GM21528 (cell line): ENCODE measurements at regions not wholly inside any gene's neighbourhood (a gene's known extent, or its start where the extent isn't known, plus 50 kb on each side); places are given as distances from the start of the nearest gene placed in this dataset.

ENCODE experiments used
- ATAC-seq: cut with Tn5 transposase; IDR thresholded peaks from one replicate; pipeline ENCODE4 v1.9.1; 2021; ENCODE audit warnings: mild to moderate bottlenecking, moderate library complexity; ENCODE audit not compliant: unreplicated experiment, low FRiP score

DNA sequence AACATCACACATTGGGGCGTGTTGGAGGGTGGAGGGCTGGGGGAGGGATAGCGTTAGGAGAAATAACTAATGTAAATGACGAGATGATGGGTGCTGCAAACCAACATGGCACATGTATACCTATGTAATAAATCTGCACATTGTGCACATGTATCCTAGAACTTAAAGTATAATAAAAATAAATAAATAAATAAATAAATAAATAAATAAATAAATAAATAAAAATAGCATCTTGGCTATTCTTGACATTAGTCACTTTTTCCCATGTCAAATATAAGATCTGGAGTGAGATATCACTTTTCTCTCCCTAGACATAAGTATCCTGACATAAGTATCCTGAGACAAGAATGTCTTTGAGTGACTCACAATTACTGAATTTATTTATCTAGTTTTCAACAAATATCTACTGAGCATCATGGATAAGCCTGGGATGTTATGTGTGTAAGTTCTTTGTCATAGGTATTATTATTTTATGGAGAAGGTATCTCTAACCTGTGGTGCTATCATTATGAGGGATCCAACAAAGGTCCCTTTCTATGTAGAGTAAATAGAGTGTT is 691.3 kb downstream of the SORCS1 start:
- ATAC-seq: no peak

DNA sequence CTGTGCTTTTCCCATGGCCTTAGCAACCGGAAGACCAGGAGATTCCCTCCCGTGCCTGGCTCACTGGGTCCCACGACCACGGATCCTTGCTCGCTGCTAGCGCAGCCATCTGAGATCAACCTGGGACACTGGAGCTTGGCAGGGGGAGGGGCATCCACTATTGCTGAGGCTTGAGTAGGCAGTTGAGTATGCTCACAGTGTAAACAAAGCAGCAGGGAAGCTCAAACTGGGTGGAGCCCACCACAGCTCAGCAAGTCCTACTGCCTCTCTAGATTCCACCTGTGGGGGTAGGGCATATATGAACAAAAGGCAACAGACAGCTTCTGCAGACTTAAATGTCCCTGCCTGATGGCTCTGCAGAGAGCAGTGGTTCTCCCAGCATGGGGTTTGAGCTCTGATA is 697.0 kb downstream of the SORCS1 start:
- no peak for ATAC-seq

DNA sequence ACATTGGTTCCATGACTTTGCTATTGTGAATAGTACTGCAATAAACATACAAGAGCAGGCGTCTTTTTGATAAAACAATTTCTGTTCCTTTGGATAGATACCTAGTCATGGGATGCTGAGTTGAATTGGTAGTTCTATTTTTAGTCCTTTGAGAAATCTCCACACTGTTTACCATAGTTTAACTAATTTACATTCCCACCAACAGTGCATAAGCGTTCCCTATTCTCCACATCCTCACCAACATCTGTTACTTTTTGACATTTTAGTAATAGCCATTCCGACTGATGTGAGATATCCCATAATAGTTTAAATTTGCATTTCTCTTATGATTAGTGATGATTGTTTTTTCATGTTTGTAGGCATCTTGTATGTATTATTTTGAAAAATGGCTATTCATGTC is 707.0 kb downstream of the SORCS1 start:
- no peak for ATAC-seq

DNA sequence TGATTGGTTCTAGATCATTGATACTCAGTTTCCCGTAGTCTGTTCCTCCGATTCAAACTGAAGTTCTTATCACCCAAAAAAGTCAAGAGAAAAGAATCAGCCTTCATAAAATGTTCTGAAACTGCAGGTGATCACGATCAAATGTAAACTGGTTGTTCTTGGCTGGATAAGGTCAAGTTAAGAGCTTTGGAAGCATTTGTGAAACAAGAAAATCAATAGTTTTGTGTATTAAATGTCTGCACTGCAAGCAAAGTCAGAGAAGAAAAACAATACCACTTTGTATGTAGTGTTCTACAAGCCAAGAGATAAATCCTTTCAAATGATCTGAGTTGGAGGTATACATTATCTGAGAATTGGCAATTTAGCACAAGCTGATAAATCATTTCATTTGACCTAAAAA is 710.3 kb downstream of the SORCS1 start:
- no peak for ATAC-seq

DNA sequence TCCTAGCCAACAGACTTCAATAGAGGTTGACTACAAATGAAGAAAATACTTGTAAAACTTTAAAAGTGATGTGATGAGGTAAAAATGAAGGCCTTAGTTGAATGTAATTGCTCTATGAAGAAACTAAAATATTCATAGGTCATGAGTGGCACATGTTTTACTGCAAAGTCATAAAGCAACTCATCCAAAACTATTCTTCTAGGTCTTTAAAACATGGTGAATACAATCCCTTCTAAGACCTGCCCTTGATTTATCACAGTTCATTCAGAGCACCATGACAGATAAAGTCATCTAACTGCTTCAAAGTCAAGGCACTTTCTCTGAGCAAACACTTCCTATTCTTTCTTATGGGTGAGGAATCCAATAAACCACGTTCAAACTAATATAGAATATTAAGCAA is 713.5 kb downstream of the SORCS1 start:
- ATAC-seq: no peak

DNA sequence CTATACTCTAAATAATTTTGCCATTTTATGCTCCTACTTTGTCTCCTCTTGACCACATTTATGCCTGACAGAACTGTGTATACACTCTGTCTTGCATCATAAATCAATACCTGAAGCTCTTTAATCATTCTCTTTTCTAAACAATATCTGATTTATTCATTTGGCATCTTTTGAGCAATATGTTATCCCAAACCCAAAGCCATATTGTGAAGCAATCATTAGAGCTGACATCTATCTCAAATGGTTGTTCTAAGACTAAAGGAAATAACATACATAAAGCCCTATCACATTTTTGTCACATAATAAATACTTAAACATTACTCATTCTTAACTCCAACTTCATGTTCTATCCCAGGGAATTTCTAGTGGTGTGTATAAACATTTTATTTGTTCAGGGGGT is 717.6 kb downstream of the SORCS1 start:
- ATAC-seq: no peak

DNA sequence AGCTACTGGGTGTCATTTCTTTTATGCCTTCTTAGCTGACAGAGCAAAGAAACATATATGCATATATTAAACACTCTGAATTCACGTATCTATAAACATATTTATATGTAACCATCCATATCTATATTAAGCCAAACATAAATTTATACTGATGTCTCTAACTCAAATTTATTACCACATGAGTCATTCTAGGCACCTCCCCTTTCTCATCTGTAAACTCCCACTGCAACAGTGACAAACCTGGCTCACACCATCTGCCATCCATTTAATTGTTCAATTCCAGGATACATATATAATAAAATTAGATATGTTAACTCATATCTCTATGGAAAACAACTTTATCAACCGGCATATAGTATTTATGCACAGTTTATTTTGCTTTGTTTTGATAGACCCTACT is 722.3 kb downstream of the SORCS1 start:
- ATAC-seq: no peak

DNA sequence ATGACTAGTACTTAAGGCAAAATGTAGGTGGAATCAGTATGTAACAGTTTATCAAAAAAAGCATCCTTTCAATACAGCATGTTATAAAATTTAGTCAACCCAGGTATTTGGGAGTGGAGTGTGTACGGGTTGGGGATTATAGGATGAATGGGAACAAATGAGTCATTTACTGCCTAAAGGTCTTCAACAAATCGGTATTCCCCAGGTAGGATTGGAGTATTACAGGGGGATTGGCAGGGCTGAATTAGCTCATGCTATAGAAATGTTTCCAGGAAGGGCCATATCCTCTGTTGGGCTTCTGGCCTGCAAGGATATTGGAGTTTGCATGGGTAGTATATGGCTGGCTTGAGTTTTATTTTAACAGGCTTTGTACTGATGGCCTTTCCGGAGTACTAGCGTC is 723.7 kb downstream of the SORCS1 start:
- ATAC-seq: no peak

DNA sequence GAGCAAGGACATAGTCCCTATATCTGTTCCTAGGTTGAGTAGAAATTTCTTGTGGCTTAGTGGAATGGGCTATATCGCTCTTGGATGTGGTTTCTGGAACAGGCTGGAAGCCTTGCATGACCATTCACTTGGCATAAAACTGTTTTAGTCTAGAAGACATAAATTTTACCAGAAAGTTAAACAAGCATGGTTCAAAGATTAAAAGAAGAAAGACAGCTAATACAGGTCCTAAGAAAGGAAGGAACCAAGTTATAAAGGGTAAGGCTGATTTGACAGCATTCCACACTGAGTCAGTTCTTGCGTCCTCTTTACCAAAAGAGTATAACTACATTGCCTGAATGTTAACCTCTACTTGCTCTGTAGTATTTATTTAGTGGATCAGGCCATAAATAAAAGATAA is 724.2 kb downstream of the SORCS1 start:
- ATAC-seq: no peak

DNA sequence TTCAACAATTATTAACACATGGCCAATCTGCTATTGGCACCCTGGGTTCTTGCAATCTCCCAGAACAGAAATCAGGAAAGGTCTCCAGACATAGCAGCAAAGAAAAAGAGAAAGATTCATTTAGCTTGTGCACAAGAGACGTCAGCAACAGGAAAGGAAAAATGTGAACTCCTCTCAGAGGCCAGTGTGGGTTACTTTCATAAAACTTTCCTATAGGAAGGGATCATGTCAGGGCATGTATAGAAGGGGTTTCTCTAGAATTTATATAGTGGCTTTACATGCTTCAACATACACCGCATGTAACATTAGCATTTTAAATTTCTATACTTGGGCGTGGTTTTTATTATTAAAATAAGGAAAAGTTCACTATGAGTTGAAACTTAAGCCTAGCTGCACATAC is 725.1 kb downstream of the SORCS1 start:
- no peak for ATAC-seq

DNA sequence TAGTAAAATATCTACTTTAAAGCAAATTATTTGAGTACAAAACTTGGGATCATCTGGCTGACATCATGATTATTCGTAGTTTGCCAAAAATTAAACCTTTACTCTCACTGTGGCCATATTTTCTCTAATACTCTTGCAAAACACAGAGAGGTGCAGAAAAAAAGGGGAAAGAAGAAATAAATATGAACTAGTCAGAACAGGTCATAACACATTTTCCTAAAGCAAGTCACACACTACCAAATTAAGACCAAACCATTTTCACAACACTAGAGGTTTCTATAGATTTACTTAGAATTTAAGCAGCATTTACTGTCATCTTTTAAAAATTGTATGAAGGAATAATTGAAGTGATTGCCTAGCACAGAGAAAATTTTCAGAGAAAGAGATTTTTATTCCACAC is 726.1 kb downstream of the SORCS1 start:
- ATAC-seq: no peak

DNA sequence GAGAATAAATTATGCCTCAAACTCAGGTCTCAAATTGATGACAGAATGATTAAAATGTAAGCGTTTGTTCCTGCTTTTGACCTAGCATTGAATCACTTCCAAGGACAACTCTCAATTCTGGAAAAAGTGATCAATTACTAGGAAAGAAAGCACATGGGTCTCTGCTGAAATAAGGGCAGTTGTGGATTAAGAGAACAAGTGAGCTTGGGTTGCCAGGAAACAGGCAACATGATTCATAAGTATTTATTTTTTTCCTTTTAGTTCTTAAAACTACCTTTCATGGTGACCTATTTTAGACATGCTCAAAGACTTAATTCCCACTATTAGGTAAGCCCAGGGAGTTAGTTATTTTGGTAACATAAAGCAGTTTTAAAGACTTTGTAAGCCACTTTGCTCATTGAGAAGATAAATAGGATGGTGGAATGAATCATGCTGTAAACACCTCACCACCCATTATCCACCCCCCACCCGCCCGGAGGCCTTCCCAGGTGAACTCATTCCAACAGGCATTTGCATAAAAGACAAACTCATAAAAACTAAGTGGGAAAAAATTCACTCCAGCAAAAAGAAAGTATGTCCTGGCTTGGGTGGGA is 728.3 kb downstream of the SORCS1 start:
- no peak for ATAC-seq

DNA sequence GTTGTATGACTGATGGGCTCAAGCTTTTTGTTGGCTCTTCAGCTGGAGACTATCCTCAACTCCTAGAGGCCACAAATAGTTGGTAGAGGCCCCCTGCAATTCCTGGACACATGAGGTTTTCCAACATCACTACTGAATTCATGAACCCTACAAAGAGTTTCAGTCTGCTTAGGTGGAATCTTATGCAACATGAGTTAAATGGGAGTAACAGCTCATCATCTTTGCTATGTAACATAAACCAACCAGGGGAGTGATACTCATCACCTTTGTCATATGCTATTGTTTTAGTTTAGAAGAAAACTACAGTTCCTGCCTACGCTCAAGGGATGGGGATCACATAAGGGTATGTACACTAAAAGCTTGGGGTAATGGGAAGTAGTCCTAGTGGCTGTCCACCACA is 729.4 kb downstream of the SORCS1 start:
- ATAC-seq: no peak

DNA sequence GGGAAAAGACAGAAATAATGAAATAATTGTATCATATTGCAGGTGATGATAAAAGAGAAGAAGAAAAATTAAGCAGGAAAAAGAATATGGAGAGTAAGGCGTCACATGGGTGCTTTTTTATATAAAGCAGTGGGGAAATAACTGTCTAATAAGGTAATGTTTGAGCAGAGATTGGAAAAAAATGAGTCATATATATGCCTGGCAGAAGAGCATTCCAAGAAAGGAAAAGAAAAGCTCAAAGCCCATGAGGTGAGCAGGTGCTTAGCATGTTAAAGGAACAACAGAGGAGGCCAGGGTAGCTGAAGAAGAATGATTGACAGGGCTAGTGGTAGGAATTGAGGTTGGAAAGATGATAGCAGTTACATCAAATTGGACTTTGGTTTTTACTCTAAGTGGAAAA is 739.5 kb downstream of the SORCS1 start:
- no peak for ATAC-seq

DNA sequence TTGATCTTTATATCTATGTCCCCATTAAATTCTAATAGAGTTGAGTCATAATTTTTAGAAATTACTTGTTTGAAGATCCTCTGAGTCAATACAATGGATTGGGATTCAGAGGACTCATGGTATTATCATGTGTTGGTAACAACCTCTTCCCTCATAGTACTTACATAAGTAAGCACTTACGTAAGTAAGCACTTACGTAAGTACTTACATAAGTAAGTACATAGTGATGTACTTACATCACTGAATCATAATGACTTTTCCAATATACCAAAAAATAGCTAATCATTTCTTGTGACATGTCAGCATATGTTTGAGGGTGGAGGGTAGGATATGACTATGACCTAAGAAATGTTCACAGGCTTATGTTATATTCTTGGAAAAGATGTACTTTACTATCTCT is 740.5 kb downstream of the SORCS1 start:
- ATAC-seq: no peak

DNA sequence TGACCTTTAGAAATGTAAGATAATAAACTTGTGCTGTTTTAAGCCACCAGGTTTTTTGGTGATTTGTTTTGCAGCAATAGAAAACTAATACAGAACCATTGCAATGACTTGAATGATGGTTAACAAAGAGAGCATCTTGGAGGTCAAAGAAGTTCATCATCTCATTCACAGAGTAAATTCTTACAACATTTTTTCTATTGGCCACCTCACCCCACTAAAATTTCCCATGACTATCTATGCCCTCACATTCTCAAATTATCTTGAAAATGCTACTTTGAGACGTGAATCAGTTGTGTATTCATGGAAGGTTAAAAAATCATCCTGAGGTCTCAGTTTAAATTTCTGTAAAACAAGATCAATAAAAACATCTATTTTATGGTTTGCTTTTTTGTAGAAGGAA is 754.2 kb downstream of the SORCS1 start:
- no peak for ATAC-seq

DNA sequence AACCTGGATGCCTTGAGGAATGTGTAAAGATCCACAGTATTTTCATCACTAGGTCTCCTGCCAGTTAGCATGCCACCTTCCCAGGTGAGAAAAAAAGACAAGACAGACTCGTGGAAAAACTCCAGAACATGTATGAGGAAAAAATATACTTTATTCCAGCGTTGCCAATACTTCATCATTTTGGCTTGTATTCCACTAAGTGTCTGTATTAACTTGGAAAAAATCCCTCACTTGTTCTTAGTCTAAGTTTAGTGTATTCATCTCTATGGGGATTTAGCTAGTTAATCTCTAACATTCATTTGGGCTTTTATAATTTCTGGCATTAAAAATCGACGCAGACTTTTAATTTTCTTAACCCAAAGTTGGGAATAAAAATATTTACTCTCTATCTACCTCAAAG is 759.4 kb downstream of the SORCS1 start:
- no peak for ATAC-seq

DNA sequence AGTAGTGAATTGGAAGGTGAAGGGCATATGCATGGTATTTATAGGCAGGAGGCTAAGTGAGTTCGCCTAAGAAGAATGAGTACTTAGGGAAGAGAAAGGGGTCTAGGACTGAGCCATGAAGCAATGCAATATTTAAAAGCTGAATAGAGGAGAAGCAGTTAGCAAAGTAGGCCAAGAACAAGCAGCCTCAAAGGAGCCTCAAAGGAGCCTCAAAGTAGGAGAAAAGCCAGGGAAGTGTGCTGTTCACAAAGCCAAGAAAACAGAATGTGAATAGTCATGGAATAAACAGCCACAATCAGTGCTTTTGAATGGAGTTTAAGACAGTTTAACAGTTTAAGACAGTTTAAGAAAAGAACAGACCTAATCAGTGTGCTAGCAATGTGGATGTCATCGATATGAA is 762.0 kb downstream of the SORCS1 start:
- no peak for ATAC-seq

DNA sequence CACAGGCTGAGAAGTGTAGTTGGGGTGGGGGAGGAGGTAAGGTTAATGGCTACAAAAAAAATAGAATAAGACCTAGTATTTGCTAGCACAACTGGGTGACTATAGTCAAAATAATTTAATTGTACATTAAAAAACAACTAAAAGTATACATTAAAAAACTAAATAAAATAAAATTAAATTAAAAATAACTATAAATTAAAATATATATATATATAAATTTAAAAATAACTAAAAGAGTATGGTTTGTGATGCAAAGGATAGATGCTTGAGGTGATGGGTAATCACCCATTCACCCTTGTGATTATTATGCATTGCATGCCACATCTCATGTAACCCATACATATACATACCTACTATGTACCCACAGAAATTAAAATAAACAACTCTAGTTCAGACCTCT is 762.5 kb downstream of the SORCS1 start:
- ATAC-seq: no peak

DNA sequence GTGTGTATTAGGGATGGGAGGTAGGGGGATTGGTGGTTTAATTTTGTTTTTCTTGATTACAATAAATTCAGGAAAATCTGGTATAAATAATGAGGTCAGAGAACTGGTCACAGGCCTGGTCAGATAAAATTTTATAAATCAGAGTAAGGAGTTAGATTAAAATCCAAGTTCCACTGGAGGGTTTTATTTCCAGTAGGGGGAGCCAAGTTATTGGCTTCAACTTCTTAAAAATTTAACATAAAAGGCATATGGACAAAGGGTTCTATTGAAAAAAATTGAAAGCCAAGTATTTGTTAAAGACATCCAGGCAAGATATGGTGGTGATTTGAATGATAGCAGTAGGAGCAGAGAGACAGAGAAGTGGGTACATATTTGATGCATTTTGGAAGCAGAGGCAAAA is 763.3 kb downstream of the SORCS1 start:
- ATAC-seq: no peak

DNA sequence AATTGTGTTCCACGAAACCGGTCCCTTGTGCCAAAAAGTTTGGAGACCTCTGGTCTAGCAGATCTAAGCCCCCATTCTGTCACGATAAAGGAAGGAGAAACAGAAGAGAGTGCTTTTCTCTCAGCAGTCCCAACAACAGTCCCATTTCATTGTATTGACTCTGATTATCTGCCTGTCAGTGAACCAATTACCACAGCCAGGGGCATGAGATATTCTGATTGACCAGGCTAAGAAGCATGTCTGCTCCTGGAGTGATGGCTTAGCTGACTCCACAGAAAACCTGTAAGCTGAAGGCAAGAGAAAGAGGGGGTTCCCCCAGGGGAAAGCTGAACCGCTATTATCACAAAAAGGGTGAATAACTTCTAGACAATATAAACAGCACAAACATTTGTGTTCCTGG is 765.4 kb downstream of the SORCS1 start:
- no peak for ATAC-seq

DNA sequence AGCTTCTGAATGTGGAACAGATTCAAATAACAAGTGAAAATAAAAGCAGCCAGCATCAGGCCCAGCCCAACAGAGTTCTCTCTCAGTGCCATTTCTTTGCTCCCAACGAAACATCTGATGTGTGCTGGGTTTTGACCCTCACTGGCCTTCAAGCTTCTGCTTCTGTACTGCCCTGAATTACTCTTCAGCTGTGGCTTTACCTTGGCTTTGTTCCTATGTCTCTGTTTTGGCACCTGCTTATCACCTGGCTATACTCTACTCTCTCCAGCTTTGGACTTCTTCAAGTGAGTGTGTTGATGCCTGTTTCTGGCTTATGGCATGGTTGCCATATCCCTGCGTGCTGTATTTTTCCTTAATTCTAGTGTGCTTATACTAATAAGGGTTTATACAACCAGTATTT is 768.3 kb downstream of the SORCS1 start:
- ATAC-seq: no peak
